Kidney epithelial cell (primary cell): ENCODE measurements at regions not wholly inside any gene's neighbourhood (a gene's known extent, or its start where the extent isn't known, plus 50 kb on each side); places are given as distances from the start of the nearest gene placed in this dataset.

Experiments
- DNase-seq: peaks from one replicate; pipeline ENCODE4 v3.0.0-alpha.2; 2010; ENCODE audit warnings: low read depth
- H3K27me3 ChIP-seq: 2 replicates; pipeline ENCODE4 v1.6.0; 2011; ENCODE audit warnings: low read length; ENCODE audit not compliant: control insufficient read depth, insufficient read depth
- H3K36me3 ChIP-seq: 2 replicates; pipeline ENCODE4 v1.5.1; 2011; ENCODE audit warnings: low read length; ENCODE audit not compliant: control insufficient read depth, insufficient read depth
- H3K4me3 ChIP-seq: 2 replicates; pipeline ENCODE4 v1.5.1; 2011; ENCODE audit warnings: low read depth, mild to moderate bottlenecking, control low read depth, low read length
- TF ChIP-seq, protein P1 (sequence below): IDR thresholded peaks from 2 replicates; pipeline ENCODE4 v1.5.1; 2011; ENCODE audit warnings: mild to moderate bottlenecking, moderate library complexity, low read length, control low read depth, inconsistent platforms; ENCODE audit not compliant: insufficient read depth, poor library complexity, severe bottlenecking

DNA sequence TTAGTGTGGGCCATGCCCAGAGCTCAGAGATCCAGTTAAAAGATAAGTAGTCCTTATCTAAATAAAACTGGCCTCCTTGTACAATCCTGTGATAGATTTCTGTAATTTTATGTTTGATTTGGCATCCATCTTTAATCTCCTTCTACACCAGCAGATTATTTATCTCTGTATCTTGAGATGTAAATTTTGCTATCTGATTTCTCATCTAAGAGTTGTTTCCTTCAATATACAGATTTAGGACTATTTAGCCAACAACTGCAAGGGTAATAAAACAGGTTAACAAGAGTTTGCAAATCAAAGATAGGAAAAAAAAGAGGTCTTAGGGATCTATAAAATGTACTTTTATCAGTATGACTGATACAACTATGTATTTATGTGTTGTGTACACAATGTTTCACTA, 68.6 kb upstream of the ABCA12 start:
- no peak overlapping the region for H3K4me3 ChIP-seq
- H3K27me3 ChIP-seq, result no peaks in the 10 kb centered on the region
- H3K36me3 ChIP-seq, result no peaks in the 10 kb centered on the region
- no peak for DNase-seq
- TF ChIP-seq, protein P1, sequence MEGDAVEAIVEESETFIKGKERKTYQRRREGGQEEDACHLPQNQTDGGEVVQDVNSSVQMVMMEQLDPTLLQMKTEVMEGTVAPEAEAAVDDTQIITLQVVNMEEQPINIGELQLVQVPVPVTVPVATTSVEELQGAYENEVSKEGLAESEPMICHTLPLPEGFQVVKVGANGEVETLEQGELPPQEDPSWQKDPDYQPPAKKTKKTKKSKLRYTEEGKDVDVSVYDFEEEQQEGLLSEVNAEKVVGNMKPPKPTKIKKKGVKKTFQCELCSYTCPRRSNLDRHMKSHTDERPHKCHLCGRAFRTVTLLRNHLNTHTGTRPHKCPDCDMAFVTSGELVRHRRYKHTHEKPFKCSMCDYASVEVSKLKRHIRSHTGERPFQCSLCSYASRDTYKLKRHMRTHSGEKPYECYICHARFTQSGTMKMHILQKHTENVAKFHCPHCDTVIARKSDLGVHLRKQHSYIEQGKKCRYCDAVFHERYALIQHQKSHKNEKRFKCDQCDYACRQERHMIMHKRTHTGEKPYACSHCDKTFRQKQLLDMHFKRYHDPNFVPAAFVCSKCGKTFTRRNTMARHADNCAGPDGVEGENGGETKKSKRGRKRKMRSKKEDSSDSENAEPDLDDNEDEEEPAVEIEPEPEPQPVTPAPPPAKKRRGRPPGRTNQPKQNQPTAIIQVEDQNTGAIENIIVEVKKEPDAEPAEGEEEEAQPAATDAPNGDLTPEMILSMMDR, result no peak

DNA sequence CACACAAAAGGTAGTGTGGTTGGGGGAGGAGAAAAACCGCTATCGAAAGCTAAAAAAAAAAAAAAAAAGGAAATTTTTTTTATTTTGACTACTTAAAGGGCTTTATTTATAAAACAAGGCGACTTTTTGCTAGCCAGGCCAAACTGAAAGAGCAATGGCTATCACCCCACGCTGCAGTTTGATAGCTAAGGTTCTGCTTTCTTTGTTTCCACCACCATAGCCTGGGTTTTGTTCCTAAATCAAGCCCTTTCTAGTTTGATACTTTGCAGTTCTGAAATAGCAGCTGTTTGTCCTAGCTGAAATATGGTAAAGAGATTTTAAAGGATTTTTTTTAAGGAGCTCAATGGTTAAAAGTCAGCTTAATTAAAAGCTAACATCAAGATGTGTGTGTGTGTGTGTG, 67.4 kb upstream of the ABCA12 start:
- TF ChIP-seq, protein P1, result no peak
- Histone ChIP-seq H3K36me3 (no peaks in the 10 kb centered on the region), H3K4me3 (no peak overlapping the region), H3K27me3 (no peaks in the 10 kb centered on the region)
- no peak for DNase-seq

DNA sequence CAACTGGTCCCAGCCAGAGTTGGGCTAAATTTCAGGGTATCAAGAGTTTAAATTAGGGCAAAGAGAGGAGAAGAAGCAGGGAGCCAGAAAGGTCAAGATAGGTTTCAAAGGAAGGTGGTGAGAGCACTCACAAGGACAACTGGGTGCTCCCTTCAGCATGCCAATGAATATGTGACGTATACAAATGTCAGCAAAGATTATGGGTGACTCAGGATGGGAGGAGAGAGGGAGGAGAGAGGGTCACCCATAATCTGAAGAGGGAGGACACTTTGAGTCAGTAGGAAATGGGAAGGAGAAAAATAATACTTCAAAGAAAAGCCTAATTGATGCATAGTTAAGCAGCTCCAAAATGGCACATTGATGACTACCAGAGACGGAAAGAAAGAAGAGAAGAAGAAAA, 53.1 kb upstream of the ABCA12 start:
- no peak for DNase-seq
- Histone ChIP-seq H3K36me3 (no peaks in the 10 kb centered on the region), H3K4me3 (no peak overlapping the region), H3K27me3 (no peaks in the 10 kb centered on the region)
- TF ChIP-seq, protein P1, result no peak

DNA sequence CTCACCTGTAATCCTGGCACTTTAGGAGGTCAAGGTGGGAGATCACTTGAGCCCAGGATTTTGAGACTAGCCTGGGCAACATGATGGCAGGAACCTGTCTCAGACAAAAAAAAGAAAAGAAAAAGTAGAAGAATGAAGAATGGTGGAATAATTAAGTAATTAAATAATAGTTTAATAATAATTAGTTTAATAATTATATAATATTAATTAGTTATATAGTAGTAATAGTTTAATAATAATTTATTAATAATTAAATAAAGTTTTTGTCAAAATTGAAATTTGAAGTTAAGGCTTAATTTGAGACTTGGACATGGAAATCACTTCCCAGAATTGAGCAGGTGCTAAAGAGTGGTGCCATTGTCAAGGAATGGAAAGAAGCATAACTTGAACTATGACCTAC, 52.2 kb upstream of the ABCA12 start:
- TF ChIP-seq, protein P1, result no peak
- H3K4me3 ChIP-seq, result no peak overlapping the region
- no peaks in the 10 kb centered on the region for H3K27me3 ChIP-seq
- no peaks in the 10 kb centered on the region for H3K36me3 ChIP-seq
- DNase-seq, result no peak

DNA sequence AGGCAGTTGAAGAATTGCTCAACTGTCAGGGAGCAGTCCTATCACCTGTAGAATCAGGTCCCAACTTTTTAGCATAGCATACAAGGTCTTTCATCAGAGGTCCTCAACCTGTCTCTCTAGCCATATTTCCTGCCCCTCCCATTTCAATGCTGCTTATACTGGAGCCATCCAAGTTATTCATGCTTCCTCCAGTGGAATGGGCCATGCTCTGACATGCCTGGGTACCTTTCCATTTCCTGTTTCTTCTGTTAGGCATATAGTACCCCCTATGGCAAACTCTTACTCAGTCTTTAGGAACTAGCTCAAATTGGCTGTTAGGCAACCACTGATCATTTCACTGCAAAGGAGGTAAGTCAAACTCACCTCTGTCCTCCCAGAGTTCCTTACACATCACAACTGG, 51.0 kb upstream of the ABCA12 start:
- Histone ChIP-seq H3K36me3 (no peaks in the 10 kb centered on the region), H3K27me3 (no peaks in the 10 kb centered on the region), H3K4me3 (no peak overlapping the region)
- TF ChIP-seq, protein P1, result no peak
- no peak for DNase-seq
